HS-27A (cell line): ENCODE measurements at regions not wholly inside any gene's neighbourhood (a gene's known extent, or its start where the extent isn't known, plus 50 kb on each side); places are given as distances from the start of the nearest gene placed in this dataset.
"Not testable (repeated sequence)": the region's sequence is repeated elsewhere in the genome, so short reads cannot be mapped to it uniquely, and the experiment has no call there.

Experiments
- DNase-seq: peaks from one replicate; pipeline ENCODE4 v3.0.0-alpha.2; 2012; ENCODE audit warnings: low read depth, missing footprints

DNA sequence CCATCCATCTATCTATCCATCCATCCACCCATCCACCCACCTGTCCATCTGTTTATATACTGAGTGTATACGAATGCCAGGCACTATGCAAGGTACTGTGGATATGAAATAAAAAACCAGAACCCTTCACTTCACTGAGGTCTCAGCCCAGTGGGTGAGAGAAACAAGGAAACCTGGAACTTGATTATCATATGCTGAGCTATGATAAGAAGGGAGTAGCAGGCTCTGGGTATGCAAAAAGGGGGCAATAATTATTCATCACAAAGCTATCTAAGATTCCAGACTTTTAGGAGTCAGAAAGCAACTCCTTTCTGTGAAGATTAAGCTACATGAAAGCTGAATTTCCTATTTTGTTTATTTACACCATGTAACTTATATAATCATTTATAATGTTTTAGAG is 327.7 kb upstream of the IL12A start:
- no peak for DNase-seq

DNA sequence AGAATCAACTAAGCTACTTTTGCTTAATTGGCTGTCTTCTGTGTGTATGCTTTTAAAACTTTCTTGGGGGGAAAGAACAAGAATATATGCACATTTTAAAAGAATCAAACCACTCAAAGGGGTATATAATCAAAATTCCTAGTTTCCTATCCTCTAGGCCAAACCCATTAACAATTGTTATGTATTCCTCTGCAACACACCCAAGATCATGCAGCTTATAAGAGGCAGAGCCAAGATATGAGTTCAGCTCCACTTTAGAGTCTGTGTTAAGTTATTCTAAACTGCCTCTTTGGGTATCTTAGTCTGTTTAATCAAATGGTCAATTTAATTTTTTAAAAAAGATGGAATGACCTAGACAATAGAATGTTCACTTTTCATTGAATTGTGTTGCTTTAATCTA is 326.1 kb upstream of the IL12A start:
- DNase-seq: no peak

GRCh38 chr3:159664006-159664405 is 324.6 kb upstream of the IL12A start:
- DNase-seq: no peak

DNA sequence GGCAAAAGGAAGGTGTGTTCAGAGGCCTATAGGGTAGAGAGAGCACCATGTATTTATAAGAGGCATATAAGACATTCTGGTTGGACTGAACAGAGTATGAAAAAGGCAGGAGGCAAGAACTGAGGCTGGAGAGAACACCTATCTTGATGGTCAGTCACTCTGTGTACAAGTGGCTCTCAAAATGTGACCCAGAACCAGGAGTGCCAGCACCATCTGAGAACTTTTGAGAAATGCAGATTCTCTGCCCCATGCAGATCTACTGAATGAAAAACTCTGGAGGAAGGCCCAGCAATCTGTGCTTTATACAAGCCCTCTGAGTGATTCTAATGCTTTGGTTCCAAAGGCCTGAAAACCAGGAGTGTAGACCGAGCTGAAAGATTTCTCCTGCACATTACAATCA is 324.0 kb upstream of the IL12A start:
- DNase-seq: no peak

DNA sequence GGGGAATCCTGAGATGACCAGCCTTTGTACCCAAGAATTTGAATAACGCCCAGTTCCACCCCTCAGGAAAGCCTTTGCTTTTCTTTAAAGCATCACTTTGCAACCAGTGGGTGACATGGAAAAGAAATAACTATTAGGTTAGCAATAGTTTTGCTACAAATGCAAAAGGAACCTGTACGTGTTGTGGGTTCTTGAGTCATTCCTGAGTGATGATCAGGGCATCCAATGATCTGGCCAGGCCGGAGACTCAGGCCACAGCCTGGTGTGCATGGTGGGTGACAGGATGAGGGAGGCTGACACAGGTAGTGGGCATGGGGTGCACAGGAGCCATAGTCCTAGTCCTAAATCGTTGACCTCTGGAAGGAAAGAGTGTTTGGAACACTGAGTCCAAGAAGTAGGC is 321.4 kb upstream of the IL12A start:
- no peak for DNase-seq

DNA sequence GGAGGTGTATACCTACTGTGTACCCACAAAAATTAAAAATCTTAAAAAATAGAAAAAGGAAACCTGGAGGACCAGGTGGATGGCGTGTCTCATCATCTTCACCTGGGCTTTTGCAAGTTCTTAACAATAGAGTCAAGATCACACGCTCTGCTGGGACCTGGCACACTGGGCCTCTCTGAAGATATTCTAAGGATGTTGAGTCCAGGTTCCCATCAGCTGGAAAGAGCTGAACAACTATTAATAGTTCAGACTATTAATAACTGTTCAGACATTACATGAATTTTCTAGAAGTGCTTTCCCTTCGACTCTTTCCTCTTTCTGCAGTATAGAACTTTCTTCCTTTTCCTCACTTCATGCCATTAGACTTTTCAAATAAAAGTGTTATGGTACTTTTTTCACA is 320.2 kb upstream of the IL12A start:
- no peak for DNase-seq

- no peak for DNase-seq
These were observed 319.6 kb upstream of the IL12A start for GRCh38 chr3:159668990-159669476.

GRCh38 chr3:159669766-159670165 is 318.9 kb upstream of the IL12A start:
- DNase-seq: no peak

DNA sequence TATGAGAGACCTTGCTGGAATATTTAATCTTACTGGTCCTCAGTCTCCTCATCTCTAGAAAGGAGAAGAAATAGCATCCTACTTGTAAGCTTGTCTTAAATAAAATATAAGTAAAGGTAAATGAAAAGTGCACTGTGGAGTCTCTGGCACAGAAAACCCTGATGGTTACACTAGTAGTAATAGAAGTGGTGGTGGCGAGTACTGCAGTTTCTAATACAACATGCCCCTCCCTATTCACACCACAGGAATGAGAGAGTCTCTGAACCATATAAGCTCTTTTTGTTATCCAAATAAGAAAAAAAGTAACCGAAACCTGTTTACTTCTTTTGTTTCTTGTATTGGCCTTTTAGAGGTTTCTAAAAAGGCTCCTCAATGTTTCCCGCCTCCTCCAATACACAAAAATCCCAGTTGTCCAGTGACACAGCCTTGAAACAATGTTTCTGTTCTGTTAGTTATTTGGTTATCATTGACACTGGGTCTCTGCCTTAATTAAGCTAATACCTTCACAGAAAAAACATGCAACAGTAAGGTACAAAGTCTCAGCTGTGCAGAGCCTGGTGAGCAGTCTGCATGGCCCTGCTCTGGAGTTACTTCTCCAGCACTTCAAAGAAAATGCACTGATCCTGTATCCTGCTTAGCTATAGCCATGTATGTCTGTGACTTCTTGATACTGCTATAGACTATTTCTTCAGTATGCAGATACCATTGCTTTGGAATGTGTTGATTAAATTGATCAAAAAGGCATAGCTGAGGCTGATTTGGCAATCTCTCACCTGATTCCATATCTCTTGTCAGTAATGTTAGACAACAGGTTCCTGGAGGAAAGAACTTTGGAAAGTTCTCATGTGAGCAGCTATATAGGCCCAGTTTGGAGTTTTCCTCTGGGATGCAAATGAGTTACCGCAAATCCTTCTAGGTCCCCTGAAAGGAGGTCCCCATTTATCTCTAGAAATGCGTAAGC is 315.6 kb upstream of the IL12A start:
- no peak for DNase-seq

- DNase-seq: no peak
These were observed 314.1 kb upstream of the IL12A start for GRCh38 chr3:159674583-159674982.

- no peak for DNase-seq
These were observed 313.4 kb upstream of the IL12A start for GRCh38 chr3:159675285-159675684.

GRCh38 chr3:159679900-159680299 is 308.7 kb upstream of the IL12A start:
- DNase-seq: no peak

GRCh38 chr3:159681717-159682116 is 306.9 kb upstream of the IL12A start:
- not testable (repeated sequence) for DNase-seq

GRCh38 chr3:159685801-159686200 is 302.8 kb upstream of the IL12A start:
- DNase-seq: no peak

DNA sequence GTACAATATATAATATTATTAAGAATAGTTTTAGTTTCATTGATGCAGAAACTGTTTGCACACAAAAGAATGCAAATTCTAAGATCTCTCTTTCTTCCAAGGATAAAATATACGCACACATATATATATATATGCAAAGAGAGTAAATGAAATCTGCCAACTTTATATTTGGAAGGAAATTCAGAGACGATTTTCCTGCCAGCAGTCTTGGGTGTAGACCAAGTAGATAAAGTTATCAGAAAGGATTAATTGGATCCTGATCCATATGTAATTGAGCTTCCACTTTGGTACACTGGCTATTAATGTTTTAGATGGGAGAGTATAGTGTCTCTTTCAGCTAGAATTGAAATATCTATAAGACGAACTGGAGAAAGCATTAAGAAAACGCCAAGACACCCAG is 295.4 kb upstream of the IL12A start:
- no peak for DNase-seq

- peak; percentile 62 for DNase-seq
These were observed 276.9 kb upstream of the IL12A start for GRCh38 chr3:159711560-159712333.

GRCh38 chr3:159721324-159721723 is 267.3 kb upstream of the IL12A start:
- no peak for DNase-seq

DNA sequence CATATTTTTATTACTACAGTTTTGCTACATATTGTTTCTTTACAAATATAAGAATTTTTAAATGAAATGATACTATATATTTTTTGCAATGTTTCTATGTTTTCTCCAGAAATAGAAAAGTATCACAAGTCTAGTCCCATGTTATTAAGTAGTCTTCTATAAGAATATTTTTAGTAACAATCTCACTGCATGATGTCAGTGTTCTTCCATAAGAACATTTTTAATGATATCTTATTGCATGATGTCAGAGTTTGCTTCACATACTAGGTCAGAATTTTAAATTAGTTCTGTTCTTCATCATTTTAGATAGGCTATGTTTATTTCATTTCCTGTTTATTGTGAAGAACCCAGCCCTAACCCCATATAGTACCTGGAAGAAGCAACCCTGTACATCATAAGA is 265.3 kb upstream of the IL12A start:
- no peak for DNase-seq

DNA sequence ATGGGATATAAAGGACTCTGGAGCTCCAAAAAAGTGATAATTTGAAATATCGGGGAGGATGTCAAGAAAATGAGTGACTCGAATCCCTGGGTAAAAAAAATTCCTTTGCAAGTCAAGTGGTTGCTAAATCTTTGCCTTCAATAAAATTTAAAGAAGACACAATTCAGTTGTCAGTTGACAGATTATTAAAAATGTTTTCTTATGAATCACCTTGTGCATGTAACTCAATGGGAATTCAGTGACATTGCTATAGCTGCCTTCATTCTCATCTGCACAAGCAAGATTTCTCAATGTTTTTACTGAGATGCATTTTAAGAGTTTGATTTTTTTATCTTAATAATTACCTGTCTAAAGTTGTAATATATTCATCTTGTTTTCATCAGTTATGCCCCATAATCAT is 264.0 kb upstream of the IL12A start:
- no peak for DNase-seq

DNA sequence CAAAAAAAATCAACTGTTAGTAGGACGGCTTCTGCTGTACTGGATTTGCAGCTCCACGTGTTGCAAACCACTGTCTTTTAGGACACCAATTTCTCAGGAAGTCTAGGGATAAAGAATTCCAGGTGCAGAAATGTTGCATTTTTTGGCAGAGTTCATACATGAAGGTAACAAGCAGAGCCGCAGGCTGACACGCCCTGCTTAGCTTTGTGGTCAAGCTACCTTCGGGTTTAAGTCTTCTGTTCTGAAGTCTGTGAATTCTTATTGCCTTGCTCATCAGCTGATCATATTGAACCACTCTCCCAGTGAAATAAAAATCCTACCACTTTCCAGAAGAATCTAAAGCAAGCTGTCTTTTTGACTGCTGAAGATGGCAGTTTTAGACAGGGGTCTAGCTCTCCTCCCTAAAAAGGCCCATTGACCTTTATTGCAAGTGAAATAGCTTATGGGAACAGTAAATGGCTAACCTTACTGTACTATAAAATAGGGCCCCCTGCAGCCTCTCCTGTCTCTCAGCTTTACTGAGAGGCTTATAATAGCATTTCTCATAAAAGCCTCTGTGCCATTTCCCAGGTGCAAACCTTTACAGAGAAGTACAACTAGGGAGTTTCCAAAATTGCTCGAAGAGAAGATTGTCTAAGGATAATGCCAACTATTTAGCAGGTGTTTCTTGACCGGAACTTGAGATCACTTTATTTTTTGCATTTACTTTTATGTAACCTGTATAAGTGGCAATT is 262.2 kb upstream of the IL12A start:
- DNase-seq: no peak

- no peak for DNase-seq
These were observed 261.1 kb upstream of the IL12A start for GRCh38 chr3:159727506-159727905.

GRCh38 chr3:159731254-159731653 is 257.4 kb upstream of the IL12A start:
- no peak for DNase-seq
